ENCODE measurements at regions not wholly inside any gene's neighbourhood (a gene's known extent, or its start where the extent isn't known, plus 50 kb on each side); places are given as distances from the start of the nearest gene placed in this dataset.

DNA sequence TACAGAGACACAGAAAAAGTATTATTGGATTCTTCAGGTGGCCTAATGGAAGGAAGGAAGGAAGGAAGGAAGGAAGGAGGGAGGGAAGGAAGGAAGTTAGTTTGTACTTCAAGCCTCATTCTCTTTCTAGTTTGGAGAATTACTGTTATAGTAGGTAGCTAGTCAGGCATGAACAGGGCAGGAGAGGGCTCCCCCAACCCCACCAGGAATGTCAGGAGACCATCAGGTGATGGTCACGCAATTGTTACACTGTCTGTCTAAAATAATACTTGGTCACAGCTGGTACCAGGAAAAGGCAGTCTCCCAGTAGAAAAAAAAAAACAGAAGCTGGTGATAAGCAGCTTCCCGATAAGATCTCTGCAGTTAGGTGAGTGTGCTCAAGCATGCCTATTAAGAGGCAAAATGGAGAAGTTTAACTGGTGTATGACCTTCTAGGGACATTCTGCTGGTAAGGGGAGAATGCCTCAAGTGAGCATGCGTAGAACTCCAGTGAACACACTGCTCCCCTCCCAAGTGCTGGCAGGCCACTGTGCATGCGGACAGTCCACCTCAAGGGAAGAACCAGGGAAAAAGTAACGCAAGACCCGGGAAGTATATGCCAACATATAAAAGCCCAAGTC, 358.4 kb upstream of the SOX5 start:
- TF ChIP-seq, protein P1, sequence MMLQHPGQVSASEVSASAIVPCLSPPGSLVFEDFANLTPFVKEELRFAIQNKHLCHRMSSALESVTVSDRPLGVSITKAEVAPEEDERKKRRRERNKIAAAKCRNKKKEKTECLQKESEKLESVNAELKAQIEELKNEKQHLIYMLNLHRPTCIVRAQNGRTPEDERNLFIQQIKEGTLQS (CRISPR knock-in tag; conservative IDR thresholded peaks at IDR 0.05) = no peak
- TF ChIP-seq, protein P2, sequence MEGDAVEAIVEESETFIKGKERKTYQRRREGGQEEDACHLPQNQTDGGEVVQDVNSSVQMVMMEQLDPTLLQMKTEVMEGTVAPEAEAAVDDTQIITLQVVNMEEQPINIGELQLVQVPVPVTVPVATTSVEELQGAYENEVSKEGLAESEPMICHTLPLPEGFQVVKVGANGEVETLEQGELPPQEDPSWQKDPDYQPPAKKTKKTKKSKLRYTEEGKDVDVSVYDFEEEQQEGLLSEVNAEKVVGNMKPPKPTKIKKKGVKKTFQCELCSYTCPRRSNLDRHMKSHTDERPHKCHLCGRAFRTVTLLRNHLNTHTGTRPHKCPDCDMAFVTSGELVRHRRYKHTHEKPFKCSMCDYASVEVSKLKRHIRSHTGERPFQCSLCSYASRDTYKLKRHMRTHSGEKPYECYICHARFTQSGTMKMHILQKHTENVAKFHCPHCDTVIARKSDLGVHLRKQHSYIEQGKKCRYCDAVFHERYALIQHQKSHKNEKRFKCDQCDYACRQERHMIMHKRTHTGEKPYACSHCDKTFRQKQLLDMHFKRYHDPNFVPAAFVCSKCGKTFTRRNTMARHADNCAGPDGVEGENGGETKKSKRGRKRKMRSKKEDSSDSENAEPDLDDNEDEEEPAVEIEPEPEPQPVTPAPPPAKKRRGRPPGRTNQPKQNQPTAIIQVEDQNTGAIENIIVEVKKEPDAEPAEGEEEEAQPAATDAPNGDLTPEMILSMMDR (IDR thresholded peaks at IDR 0.05) = no peak
- TF ChIP-seq, protein P3, sequence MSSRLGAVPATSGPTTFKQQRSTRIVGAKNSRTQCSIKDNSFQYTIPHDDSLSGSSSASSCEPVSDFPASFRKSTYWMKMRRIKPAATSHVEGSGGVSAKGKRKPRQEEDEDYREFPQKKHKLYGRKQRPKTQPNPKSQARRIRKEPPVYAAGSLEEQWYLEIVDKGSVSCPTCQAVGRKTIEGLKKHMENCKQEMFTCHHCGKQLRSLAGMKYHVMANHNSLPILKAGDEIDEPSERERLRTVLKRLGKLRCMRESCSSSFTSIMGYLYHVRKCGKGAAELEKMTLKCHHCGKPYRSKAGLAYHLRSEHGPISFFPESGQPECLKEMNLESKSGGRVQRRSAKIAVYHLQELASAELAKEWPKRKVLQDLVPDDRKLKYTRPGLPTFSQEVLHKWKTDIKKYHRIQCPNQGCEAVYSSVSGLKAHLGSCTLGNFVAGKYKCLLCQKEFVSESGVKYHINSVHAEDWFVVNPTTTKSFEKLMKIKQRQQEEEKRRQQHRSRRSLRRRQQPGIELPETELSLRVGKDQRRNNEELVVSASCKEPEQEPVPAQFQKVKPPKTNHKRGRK (CRISPR knock-in tag; IDR thresholded peaks at IDR 0.05; ENCODE audit: borderline replicate concordance) = no peak

Measured in WTC11 (cell line).